ENCODE measurements at regions not wholly inside any gene's neighbourhood (a gene's known extent, or its start where the extent isn't known, plus 50 kb on each side); places are given as distances from the start of the nearest gene placed in this dataset.

DNA sequence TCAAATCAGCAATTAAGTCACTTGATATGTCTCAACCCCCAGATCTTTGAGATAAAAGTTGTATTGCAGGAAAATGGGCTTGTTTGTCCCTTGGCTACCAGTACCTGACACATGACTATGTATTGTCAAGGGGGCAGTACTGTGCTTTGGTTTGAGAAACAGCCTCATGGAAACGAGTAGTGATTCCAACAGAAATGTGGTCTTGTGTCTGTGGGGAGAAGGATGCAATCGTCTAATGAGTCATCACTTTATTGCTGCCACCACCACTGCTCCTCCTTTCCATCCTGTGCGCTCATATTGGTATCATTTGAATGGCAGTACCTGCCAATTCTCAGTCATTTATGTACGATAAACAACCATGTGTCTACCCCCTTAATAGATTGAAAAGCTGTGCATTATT lies 72.8 kb upstream of the ARHGAP5 start:
- no peak for DNase-seq (ENCODE audit: low spot score)

DNA sequence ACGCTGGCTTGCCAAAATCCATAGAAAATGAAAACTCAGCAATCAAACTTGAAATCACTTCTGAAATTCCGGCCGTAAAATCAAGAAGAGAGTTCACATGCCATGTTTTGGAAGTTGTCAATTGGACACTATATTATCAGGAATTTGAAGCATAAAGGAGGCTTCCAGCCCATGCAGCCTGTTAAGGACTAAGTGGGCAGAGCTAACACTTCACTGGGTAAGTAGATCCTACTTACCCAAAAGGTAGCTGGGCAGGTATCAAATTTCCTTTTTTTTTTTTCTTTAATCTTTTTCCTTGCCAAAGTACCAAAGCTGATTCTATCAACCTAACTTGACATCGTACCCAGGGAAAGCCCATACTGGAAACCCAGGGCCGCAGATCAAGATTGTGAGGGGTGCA lies 71.5 kb upstream of the ARHGAP5 start:
- DNase-seq (ENCODE audit: low spot score), result no peak

DNA sequence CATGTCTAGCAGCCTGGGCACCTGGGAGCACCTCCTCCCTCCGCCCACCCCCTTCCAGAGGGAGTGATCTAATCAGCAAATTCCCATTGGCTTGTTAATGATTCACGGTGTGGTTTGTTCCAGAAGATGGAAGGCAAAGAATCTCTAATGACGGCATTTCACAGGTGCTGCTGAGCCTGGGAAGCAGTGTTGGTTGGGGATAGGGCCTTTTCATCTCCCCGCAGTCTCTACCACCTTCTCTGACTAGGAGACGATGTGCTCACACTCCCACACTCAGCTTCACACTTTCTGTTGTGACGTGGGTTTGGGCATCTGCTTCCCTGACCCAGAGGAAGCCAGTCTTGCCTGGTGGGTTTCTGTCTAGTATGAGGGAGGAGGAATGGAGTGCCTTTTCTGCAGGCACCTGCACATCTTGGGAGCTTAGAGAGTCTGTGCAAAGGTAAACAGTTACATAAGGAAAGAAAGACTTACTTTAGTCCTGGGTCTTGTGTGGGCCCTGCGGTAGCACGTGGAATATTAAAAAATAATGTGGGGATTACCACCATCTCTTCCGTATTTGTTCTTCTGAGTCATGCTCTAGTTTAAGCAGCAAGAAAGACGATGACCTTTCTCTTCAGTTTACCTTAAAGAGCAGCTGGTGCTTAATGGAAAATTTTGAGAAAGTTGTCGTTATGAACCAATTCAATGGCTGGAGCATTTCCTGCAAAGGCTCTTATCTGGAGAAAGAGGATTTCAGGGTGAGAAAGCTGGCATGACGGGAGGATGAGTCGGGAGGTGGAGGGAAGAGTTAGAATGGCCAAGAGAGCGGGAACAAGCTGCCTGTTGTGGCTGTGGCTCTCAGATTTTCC lies 70.6 kb upstream of the ARHGAP5 start:
- DNase-seq (ENCODE audit: low spot score), result no peak

DNA sequence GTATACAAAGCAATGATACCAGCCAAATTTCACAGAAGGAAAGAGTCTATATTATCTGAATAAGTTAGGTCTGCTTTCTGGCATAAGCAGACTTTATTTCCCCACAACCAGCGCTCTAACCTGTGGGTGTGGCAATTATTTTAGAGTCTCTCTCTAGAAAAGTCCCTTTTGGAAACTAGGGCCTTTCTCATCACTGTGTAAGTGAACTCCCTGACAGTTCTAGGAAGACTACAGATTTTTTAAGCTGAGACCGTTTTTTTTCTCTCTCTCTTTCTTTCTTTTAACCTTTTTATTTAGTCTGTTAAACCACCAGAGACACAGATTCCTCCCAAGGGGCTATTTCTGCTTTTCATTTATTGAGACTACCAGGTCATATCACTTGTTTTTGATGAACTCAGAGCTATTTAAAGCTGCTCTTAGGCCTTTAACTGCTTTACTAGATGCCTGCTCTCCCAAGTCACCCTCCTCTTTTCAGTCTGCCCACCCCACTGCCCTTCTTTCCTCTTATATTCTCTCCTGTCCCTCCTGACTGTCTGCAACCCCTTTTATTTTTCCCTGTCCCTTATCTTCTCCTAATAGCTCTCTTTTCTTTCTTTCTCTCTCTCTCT lies 69.2 kb upstream of the ARHGAP5 start:
- DNase-seq (ENCODE audit: low spot score), result no peak

DNA sequence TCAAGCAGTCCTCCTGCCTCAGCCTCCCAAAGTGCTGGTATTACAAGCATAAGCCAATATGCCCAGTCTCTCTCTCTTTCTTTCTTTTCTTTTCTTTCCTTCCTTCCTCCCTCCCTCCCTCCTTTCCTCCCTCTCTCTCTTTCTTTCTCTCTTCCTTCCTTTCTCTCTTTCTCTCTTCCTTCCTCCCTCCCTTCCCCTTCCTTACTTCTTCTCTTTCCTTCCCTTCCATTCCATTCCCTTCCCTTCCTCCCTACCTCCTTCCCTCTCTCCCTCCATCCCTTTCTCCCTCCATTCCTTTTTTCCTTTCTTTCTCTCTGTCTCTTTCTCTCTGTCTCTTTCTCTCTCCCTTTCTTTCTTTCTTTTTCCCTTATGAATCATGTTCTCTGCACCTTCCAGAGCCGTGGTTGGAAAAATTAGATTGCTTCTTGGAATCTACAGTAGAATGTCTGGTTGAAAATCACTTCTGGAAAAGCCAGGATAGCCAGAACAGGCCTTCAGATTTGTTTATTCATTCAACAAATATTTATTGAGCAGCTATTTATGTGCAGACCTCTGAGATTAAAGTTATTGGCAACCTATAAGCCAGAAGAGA lies 68.4 kb upstream of the ARHGAP5 start:
- DNase-seq (ENCODE audit: low spot score), result no peak

DNA sequence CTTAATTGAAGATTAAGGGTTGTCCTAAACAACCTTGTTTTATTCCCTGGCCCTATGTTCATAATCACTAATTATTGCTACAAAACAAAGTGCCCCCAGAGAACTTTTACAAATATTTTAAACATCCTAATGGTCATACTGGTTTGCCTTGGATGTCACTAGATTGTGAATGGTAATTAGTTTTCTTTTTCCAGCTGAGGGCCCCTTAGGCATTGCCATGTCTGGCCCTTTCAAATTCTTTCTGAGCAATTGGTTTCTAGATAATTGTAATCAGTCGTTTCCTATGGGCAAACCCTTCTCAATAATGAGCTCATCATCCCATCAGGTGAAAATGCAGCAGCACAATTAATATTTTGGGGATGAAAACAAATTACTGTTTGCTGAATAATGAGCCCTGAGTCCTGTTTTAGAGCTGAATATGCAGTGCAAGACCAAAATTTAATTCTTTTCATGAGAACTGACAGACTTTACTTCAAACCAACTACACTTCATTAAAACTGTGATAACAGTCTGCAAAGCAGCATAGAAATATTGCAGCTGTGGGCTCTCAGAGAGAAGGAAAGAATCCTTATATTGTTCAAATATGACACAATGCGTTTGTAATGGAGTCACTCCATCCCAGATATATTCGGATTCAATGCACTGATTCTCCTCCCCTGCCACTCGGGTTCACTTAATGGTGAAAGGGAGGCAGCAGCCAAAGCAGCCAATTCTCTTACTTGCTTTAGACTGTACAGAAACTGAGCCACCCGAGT lies 67.7 kb upstream of the ARHGAP5 start:
- DNase-seq (ENCODE audit: low spot score), result no peak

DNA sequence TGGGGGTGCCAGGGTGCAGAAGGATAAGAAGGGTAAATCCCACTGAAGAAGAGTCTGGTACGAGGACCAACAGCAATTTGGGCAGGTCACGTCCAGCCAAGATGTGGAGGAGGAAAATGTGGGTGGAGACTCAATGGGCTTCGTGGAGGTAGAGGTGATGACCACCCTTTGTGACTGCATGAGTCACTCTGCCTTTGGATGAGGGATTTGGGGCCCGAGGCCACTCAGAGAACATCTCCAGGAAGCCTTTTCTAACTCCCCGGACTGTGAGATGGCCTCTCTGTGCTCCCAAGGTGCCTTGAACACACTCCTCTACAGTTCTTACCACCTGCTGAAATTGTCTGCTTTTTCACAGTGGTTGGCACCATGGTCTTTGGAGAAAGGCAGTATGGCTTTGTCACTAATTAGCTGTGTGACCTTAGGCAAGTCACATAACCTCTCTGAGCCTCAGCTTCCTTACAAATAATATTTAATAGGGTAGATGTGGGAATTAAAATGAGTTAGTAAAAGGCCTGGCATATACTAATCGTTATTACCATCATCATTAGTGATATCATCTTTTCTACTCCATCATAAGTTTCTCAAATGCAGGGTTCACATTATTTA lies 67.0 kb upstream of the ARHGAP5 start:
- no peak for DNase-seq (ENCODE audit: low spot score)

DNA sequence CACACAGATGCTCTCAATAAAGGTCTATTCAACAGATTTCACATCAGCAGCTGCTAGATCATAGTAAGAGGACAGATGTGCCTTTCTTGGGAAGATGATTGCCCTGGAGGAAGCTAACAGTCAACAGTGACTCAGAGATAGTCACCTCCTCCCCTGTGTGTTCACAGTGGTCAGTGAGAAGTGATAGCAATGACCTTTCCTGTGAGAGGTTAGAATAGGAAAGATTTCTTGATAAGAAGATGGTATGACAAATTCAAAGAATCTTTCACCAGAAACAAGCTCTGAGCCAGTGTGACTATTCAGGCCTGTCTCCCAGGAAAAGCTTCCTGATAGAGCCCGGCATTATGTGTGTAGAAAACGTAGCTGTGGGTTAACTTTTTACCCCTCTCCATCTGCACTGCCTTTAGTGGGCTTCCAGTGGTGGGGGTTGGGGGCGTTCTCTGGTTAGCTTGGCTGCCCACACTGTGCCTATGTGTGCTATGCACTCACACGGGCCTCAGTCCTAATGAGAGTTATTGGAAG lies 66.4 kb upstream of the ARHGAP5 start:
- DNase-seq (ENCODE audit: low spot score), result peak; percentile 32

DNA sequence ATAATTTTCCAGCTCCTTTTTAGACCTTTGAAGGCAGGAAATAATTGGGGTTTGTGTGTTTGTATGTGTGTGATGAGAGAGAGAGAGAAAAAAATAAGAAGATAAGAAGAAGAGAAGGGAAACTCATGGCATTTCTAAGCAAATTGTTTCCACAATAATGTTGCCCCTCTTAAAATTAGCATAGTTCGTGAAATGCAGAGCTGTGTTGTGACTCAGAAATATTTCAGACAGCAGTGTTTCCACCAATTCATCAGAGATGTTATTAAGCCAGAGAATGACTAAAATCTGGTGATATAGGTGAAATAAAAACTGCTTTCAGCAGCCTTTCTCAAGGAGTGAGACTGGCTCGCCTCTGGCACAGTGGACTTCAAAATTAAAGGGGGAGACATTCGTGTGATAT lies 65.9 kb upstream of the ARHGAP5 start:
- no peak for DNase-seq (ENCODE audit: low spot score)

DNA sequence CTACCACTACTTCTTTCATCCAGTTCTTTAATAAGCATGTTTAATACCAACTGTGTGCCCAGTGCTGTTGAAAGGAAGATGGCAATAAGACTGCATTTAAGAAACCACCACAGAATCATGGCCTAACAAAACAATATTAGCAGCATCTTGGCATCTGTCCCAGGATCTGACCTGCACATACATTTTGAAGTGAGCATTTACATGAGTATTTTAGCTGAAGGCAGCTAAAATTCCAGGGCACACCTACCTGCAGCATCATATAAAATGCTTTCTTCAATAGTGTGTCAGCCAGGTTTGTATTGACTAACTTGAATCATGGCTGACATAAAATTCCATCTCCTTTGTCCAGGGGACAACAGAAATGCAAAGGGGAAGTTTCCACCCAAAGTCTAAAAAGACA lies 65.0 kb upstream of the ARHGAP5 start:
- DNase-seq (ENCODE audit: low spot score), result no peak

DNA sequence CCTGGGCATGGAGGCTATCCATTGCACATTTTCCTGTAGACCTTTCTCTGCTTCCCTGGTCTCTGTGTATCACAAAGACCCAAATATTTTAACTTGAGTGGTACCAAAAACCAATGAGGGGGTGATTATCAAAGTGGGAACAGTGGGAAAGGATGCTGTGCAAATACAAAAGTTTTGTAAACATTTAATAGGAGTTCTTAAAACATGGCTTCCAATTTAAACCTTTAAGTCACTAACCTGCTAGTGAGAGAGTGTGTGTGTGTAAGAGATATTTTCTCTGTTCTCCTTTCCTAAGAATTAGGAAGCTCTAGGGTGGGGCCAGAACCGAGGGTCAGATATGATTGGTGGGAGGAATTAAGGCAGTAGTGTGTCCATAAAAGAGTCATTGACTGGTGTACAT lies 64.5 kb upstream of the ARHGAP5 start:
- no peak for DNase-seq (ENCODE audit: low spot score)

DNA sequence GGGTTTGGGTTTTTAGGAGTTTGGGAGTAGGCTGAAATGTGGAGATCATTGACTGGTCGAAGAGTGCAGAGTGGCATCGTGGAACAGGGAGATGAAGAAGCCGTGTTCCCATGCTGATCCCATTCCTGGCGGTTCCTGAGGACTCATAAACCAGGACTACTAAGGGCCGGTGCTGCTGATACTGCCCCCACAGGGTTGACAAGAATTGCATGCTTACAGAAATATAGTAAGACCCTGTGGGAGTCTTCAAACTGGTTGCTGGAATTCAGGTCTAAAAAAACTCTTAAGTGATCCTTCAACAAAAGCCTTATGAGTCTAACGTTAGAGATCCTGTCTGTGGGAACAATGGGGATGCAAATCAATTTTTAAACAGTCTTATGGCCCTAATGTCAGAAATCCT lies 64.0 kb upstream of the ARHGAP5 start:
- no peak for DNase-seq (ENCODE audit: low spot score)

DNA sequence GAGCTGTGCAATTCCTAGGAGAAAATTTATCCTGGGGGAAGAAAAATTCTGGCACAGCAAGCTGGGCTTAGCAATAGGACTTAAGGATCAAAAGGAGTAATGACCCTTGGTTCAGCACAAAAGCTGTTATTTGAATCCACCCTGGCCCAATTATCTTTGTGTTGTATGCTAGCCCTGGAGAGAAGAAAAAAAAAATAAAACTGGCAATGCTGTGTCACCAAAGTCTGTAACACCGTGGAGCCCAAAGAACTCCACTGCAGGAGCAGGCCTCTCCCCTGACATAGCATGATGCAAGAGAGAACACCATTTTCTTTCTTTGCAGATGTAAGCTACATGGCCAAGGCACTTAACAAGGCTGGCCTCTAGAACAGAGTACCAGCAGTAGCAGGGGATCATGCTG lies 63.0 kb upstream of the ARHGAP5 start:
- no peak for DNase-seq (ENCODE audit: low spot score)

DNA sequence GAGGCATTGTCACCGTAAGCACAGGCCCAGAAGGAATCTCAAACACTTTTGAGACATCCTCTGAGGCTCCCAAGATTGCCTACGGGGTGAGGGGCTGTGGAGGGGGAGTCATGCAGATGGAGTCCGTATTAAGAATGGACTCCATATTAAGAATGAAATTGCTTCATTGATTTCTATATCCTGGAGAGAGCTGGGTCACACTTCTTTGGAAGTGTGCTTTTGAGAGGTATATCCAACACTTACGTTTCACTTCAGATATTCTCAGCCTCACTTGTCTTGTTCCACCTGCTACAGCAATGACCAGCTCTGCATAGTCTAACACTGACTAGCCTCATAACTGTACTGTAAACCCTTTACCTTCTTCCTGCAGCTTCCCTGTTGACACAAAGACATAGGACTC lies 62.6 kb upstream of the ARHGAP5 start:
- DNase-seq (ENCODE audit: low spot score), result no peak

DNA sequence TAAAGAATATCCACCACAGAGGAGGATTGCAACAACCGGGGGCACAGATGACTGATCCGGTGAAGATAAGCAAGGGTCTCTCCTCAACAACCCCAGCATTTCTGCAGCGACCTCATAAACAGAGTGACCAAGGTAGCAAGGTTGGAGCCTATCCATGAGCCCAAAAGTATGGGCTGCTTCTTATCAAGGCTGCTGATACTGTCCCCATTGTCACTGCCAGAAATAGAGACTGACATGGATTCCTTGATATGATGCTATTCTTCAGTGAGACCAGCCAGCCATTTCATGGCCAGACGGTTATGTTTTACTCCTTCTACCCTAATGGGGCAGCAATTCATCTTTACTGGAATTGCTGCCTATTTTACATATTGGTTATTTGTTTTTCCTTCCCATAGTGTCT lies 61.9 kb upstream of the ARHGAP5 start:
- no peak for DNase-seq (ENCODE audit: low spot score)

DNA sequence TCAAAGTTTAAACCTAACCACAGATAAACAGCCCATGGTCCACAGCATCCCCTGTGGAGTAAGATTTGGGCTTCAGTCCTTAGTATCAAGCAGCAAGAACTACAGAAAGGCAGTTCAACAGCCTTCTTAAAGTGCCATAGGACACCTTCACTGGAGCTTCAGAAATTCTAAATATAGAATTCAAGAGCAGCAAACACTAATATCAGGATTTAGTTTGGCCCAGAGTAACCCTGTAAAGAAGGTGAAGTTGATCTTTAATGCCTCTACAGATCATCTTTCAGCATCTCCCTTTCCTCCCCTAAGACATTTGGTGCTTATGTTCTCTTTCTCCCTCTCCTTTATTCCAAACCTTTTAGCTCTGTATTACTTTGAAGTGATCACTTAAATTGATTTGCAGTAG lies 59.5 kb upstream of the ARHGAP5 start:
- no peak for DNase-seq (ENCODE audit: low spot score)

DNA sequence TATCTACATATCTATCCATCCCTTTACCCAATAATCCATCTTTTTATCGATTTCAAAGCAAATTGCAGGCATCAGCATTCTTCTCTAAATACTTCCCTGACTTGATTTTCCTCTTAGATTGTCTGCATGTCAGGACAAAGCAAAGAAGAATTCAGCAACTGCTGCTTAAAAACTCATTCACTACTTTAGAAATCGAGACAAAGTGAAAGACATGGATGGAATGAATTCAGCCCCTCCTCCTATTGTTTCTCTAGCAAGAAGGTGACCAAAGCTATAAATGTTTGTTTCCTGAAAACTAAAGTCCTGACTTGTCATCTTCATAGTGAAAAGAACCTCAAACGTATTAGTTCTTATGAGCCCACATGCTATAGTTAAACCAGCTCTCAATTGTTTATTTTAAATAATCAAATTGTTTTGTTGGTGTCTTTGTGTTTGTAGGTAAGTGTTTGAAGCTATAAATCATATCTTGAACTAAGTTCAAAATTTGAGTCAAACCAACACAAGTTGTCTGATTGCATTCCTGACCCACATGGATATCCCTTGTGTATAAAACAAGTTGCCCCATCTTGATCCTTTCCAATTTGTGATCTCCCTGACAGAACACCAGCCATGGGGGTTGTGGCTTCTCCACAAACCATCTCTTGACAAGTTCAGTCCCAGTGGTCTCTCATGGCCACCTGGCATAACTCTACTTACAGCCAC lies 58.6 kb upstream of the ARHGAP5 start:
- DNase-seq (ENCODE audit: low spot score), result no peak

DNA sequence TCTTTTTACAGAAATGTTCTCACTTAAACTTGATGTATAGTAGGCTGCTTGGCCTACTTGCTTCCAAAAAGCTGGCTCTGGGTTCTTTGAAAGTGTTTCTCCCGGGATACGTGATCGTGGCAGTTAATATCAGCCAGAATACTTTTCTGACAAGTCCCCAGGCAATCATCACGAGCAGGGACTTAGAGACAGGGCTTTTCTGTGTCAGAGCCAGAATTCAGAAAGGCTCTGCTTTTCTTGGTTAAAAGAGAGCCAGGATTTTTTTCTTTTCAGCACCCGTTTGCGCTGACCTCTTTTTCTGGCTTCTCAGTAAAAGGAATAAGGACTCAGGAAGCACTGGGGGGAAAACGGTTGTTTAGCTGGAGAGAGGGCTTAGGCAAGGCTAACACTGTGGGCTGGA lies 57.8 kb upstream of the ARHGAP5 start:
- no peak for DNase-seq (ENCODE audit: low spot score)

DNA sequence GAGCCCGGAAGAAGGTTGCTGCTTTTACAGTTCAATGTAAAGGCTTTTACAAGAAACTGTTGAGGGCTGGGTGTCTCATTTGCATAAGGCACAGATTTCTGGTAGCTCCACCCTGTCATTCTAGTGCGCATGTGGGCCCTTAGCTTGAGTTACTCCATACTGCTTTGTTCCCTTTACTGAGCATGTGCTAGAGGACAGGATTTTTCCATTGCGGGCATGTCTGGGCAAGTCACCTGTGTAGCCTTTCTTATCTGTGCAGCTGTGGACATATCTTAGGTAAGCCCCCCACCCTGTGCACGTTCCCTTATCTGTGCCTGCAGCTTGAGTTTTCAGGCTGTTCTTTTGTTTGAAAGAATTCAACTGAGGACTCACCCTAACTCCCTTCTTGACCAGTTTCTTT lies 56.2 kb upstream of the ARHGAP5 start:
- no peak for DNase-seq (ENCODE audit: low spot score)

DNA sequence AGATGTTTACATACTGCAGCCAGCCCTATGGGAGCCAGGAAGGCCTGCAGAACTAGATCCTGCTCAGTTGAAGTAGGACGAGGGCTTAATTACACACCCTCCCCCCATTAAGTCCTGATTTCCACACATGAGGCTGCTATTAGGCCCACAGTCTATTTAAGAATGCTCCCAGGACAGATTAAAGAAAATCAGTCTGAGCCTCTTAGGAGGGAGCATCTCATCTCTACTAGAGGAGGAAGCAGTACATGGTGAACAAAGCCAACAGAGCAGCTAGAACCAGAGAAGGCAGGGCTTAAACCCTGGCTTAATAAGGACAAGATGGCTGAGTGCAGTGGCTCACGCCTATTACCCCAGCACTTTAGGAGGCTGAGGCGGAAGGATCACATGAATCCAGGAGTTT lies 55.8 kb upstream of the ARHGAP5 start:
- no peak for DNase-seq (ENCODE audit: low spot score)

DNA sequence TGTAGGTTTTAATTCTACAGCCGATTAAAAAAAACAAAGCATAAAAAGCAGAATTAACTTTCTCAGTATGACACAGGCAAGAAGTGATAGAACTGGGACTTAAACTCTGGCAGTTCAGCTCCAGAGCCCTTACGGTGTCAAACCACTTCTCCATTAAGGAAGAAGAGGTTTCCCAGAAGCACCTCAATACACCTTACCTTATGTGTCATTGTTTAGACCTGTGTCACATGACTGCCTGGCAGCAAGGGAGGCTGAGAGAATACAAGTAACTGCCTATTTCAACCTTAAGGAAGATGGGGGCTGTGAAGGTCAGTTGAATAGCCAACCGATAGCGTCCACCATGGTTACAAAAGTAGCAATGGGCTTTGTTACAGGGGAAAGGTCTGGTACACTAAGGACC lies 54.6 kb upstream of the ARHGAP5 start:
- no peak for DNase-seq (ENCODE audit: low spot score)

All from hepatic stellate cell (primary cell).